NCI-H2081 (cell line): ENCODE measurements at regions not wholly inside any gene's neighbourhood (a gene's known extent, or its start where the extent isn't known, plus 50 kb on each side); places are given as distances from the start of the nearest gene placed in this dataset.

Experiments used
- DNase-seq, 2 experiments: peaks; one replicate each; lab custom pipeline; 2025; lab: John Stamatoyannopoulos, UW

DNA sequence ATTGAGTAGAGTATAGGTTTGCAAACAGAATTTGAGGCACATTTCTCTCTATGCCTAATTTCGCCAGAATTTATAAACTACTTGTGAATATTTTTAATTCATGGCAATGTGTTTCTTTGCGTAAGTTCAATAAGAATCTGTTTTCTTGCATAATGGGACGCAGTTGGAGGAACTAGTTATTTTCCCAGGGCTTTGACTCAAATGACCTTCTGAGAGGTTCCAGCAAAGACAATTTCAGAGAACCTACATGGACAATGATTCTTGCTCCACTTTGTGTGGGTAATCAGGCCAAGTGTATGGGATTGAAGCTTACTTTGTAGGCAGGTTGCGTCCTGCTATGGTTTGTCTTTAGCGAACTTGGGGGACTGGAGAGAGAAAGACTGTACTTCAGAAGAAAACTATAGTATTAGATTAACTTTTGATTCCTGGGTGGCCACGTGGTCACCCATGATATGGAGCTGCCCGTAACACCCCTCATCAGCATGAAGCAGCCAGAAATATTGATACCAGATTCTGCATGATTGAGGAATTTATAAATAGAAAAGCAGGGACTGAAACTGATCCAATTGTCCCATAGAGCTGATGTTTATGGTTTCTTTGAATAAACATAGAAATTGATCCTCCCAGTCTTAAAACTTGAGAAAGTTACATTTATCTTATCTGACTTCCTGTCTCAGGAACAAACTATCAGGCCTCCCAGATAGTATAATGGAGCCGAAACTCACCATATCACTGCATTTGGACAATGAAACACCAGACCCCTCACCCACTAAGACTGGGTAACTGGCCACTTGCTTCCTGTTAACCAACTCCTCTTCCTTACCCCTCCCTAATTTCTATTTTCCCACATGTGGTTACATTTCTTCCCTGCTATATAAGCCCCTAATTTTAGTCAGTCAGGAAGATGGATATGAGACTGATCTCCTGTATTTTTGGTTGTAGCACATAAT is 815.3 kb upstream of the HS6ST1 start:
- no peak for DNase-seq

DNA sequence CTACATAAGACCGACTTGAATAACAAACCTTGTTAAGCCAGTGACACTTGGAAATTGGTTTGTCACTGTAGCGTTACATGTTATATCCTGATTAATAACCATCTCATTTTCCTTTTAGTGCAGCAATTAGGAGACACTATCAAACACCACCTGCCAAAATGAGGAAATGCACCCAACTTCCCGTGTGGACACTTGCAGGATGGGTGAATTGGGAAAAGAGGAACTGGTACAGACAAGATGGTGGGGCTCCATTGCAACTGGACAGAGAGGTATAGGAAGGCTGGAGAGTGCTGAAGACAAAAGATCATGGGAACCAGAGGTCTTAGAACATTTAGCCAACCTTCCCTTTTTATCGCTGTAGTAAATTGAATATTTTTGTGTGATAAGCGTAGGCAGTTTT is 816.3 kb upstream of the HS6ST1 start:
- DNase-seq: no peak

DNA sequence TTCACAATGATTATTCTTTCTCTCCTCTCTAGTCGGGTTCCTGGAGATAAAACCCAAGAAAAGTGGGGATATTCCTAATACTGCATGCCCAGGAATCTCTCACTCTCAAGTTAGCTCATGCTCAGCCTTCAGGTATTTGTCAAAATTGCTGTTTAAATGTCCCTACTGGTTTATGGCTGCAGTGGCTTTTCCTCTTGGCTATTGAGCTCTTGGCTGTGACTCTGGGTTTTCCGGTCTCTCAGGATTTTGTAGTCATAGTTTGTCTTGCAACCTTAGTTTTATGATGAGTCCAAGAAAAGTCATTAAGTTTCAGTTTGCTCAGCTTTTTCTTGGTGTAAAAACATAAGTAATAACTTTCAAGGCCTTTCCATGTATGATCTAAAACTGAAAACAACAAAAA is 820.7 kb upstream of the HS6ST1 start:
- no peak for DNase-seq

DNA sequence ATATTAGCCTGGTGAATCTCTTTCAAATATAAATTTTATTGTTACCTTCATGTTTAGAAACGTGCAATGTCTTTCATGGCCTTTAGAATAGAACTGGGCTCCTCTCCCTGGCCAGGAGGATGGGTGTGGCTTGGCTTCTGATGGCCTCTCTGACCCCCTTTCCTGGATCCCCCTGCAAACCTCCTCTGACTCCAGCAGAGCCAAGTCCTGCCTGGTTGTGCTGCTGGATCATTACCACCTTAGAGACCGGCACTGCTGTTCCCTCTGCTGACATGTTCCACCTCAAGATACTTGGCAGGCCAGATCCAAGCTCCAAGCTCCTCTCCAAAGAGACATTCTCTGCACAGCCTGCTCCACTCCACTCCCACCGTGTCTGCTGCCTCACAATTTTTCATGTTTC is 823.8 kb upstream of the HS6ST1 start:
- no peak for DNase-seq

DNA sequence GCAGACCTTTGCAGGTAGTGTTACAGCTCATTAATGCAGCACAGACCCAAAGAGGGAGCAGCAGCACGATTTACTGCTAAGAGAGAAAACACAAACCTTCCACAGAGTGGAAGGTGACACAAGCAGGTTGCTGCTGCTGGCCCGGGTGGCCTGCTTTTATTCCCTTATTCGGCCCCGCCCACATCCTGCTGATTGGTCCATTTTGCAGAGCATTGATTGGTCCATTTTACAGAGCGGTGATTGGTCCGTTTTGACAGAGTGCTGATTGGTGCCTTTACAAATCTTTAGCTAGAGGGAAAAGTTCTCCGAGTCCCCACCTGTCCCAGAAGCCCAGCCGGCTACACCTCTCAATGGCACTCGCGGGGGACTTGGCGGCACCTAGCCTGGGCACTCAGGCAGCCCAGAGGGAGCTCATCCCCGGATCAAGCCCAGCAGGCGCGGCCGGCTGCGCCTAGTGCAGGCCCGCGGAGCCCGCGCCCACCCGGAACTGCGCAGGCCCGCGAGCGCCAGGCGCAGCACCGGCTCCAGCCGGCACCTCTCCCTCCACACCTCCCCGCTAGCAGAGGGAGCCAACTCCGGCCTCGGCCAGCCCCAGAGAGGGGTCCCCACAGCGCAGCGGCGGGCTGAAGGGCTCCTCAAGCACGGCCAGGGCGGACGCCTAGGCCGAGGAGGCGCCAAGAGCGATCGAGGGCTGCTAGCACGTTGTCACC is 825.6 kb upstream of the HS6ST1 start:
- no peak for DNase-seq

DNA sequence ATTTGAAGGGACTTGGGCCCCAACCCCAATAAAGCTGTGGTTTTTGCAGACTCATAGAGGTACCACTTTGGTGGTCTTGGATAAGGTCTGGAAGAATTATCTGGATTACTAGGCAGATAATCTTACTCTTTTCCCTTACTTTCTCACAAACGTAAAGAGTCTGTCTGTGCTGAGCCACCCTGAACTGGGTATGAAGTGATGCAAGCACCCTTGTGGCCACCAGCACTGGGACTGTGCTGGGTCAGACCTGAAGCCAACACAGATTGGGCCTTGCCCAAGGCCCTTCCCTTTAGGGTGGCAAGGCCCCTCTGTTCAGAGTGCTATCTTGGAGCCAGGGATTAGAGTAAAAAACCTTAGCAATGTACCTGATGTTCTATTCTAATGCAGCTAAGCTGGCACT is 827.0 kb upstream of the RAB6C start:
- DNase-seq: no peak

DNA sequence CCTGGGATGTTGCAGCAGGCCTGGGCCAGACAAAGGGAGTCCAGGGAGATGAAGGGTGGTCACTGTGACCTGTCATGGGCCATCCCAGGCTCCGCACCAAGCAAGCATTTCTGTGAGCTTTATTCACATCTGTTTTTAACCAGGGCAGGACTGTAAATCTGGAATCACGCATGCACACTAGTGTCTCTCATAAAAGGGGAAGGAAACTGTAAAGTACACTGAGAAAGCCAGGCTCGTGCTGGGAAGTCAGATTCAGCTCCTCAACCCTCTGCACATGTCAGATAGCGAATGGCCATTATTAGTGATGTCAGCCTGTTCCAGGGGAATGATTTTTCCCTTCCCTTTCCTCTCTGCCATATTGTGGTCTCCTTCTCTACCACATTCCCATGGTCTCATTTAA is 818.6 kb upstream of the RAB6C start:
- no peak for DNase-seq

DNA sequence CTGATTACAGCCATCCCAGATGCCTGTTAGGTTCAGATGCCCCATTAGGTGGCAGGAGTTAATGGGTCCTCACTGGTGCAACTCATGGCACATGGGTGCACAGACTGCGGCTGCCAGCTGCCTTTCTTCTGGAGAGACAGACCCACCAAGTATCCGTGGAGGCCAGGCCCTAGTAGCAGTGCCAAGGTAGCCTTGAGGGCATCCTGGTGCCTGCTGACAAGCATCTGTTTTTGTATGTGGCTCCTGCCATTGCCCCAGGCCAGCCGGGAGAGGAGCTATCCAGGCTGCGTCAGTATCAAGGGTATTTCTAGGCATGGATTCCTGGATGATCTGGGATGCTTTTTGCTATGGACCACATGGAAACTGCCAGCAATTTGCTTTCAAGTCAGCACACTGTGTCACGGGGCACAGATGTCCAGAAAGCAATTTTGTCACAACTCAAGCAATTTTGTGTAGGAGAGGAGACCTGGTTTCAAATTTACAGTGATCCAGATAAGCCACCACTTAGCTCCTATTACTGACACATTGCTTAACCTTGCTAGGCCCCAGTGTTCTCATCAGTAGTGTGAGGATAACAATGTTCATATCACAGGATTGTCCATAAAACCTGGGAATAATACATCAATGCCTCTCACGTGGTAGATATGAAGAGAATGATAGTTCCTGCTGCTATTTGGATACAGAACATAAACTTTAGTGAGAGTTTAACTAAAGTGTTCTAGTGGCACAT is 815.1 kb upstream of the RAB6C start:
- no peak for DNase-seq

DNA sequence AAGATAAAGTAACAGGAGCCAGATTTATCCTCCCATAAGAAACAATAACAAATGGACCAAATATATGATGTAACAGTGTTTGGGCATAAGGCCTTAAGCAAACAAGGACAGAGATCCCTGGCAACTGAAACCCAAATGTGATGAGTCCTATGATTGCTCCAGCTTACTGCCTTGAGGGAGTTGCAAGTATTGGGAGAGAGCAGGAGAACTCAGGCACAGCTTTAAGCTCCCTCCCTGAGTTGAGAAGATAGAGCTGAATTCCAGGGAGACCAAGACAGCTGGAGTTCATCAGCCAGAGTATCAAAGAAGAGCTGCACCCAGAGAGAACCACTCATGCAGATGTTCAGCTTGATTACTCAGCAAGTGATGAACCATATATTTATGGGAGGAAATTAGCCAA is 814.5 kb upstream of the RAB6C start:
- no peak for DNase-seq

DNA sequence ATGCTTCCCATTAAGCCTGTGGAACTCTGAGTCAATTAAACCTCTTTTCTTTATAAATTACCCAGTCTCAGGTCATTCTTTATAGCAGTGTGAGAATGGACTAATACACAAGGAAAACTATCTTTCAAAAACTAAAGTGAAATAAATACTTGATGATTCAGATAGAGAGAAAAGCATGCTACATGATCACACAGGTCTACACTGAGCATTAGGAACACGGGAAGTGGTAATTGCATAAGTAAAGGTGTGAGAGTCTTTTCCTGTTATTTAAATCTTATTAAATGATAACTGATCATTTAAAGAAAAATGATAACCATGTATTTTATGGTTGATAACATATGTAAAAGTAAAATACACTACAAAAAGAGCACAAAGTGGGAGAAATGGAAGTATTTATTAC is 812.0 kb upstream of the RAB6C start:
- no peak for DNase-seq

DNA sequence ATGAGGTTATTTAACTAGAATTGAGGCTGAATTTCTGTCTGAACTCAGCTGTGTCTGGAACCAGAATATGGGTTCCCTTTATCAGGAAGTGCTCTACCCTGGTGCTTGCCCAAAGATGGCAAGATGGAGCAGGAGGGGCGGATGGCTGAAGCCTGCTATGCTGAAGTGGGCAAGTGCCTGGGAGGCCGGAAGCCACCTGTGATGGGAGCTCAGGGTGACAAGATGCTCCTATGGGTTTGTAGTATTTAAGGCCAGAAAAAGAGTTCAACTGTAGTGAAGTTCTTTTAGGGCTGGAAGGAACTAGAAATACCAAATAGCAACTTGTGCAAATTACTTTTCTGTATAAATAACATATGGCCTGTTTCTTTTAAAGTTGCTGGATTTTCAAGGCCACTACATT is 808.9 kb upstream of the RAB6C start:
- no peak for DNase-seq

DNA sequence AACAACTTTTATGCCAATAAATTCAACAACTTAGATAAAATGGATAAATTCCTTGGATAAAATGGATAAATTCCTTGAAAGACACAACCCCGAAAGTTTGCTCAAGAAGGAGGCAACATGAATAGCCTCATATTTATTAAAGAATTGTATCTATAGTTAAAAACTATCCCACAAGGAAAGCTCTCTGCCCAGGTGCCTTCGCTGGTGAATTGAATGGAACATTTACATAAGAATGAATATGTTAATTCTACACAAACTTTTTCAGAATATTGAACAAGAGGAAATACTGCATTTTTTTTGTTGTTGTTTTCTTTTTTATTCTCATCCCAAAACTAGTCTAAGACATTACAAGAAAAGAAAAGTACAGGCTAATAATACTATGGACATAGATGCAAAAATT is 805.3 kb upstream of the RAB6C start:
- DNase-seq: no peak

DNA sequence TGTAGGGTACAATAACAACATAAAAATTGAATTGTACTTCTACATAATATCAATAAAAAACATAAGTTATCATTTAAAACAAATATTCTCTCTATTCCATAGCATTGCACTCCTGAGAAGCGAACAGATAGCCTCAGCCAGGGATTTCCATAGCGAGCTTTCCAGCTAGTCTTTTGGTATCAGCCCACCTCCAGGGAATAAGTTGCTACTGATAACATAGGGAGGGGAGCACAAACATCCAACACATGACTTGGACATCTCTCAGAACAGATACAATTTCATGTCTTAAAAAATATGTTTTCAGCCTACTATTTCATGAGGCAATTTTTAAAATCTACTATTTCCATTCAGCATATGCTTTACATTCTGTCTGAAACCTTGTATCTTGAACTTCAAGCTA is 804.4 kb upstream of the RAB6C start:
- DNase-seq: no peak

DNA sequence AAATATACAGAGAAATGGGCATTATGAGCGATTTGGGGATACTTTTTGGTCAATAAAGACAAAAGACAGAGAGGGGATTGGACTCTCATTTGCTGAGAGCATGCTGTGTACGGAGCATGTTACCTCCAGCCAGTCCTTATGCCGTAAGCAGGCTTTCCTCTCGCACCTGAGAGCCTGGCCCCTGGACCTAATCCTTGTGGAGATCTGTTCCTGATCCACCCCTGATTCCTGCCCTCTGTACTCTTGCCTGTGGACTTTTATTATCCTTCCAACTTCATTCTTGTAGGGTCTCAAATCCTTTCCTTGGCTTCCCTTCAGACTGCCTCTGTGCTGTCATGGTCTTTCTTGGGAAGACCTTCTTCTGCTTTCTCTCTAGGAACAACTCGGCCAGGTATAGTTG is 803.1 kb upstream of the RAB6C start:
- no peak for DNase-seq

DNA sequence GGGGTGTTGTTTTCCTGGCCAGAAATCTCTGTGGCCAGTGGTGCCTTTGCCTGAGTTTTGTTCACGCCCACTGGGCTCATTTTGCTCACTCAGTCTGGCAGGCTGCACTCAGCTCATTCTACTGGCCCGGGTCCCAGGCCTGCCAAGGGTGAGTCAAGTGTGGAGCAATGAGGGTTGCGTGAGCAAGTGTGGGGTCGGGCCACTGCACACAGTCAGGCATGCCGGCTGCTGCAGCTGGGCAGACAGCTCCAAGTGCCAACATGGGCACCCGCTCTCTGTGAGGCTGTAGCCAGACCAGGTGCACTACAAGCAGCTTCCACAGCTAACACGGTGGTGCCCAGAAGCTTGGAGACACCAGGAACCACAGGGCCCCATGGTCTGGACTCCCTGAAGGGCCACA is 801.1 kb upstream of the RAB6C start:
- no peak for DNase-seq

DNA sequence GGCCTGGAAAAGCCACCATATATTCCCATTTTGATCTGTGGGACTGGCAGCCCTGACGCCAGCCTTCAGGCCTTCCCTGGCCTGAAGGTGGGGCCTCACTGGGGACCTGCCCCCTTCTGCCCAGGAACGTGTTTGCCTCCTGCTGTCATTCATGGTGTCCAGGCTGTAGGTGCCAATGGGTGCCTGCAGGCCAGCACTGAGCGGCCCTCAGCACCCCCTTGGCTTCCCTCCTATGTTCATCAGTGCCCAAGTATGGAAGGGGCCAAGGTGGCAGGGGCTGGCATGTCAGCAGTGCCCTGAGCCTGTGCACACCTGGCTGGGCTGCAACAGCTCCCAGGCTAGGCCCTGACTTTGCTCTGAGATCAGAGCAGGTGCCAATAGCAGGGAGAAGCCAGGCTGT is 800.3 kb upstream of the RAB6C start:
- DNase-seq: no peak

DNA sequence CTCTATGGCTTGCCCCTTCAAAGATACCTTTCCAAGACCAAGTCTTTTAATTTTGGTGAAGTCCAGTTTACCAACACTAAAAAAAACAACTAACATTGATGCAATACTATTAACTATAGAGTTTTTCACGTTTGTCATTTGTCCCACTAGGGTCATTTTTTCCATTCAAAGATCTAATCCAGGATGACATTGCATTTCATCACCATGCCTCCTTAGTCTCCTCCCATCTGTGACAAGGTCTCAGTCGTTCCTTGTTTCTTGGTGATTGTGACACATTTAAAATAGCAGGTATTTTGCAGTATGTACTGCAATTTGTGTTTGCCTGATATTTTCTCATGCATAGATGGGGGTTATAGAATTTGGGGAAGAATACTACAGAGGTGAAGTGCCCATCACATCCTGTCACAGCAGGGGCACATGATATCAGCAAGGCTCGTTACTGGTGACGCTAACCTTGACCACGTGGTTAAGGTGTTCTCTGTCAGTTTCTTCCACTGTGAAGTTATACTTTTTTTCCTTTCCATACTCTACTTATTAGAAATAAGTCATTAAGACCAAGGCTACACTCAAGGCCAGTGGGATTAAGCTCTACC is 799.2 kb upstream of the RAB6C start:
- DNase-seq: no peak

DNA sequence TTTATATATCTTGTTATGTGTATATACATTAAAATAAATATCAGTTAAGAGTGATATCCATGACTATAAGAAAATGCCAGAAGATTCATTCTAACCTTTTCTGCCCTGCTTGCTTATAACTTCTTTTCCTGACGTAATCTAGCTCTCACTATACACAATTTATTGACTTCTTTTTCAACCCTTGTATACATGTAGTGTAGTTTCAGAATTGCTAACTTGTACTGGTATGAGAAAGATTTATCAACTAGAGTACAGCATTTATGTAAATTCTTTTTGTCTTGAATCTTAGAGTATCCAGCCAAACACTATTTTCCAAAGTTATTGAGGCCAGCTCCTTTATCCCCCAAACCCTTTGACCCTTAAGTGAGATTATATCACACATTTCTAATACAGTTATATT is 798.0 kb upstream of the RAB6C start:
- no peak for DNase-seq

DNA sequence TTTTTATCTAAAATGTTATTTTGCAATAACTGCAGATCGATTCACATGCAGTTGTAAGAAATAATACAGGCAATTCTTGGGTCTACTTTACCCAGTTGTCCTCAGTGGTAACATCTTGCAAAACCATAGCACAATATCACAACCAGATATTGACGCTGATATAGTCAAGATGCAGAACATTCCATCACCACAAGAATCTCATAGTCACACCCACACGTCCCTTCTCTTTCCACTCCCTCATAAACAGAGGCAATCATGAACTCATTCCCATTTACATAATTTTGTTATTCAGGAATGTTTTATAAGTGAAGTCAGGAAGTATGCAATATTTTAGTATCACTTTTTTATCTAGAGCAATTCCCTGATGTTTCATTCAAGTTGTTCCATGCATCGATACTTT is 797.5 kb upstream of the RAB6C start:
- no peak for DNase-seq

DNA sequence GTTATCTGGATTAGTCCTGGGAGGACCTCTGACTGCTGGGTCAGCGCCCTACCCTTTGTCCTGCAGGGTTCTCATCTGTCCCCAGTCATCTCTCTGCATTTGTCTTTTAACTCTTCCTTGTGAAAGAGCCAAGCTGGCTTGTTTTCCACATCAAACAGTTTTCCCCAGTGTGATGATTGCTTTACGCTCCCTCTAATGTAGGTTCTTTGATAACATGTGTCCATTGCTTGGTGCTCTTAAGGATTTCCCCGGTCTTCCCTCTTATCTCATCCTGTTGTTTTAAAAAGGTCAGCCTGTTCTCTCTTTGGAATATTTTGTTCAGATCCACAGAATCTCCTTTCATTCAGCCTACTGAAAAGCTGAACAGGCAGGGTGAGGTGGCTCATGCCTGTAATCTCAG is 792.1 kb upstream of the RAB6C start:
- DNase-seq: no peak

DNA sequence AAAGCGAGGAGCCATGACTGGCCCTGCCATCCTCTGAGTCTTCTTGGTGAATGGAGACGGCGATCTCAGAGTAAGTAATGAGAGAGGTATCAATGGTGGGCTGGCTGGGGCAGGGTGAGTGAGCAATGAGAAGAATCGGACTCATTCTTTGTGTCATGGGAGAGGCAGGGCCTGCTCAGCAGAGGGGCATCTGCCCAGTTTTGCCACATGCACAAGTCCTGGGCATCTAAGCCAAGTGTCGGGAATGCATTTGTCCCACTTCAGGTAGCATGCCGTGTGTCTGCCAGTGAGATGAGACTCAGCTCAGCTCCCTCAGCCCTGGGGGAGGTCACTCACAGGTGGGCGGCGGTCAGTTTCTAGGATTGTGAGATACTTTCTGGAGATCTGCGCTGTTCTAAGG is 791.0 kb upstream of the RAB6C start:
- DNase-seq: no peak

DNA sequence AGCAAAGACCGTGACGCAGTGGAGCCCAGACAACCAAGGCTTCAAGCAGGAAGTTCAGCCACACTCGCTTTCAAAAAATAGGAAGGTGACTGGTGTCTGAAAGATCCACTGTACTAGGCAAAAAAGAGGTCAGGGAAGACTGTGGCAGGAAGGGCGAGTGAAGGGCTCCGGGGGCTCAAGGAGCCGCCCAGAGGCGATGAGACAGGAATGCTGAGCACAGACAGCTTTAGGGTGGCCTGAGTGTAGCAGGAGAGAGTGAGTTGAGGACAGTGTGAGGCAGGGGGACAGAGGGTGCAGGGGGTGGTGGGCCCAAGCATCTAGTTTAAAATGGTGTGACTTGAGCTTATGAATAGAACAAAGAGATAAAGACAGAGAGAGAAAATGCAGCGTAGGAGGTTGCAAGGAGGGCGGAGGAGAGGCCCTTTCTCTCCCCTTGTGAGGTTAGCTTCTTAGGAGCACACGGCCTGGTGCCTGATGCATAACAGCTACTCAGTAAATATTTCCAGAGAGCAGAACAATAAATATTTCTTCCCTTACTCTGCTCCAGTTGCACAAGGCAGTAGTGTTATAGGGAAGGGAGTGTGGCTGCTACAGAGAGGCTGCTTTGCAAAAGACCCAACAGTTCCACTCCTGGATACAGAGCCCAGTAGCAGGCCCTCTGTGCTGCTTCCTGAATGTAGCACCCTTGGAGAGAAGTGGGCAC is 789.7 kb upstream of the RAB6C start:
- no peak for DNase-seq
